ENCODE measurements at regions not wholly inside any gene's neighbourhood (a gene's known extent, or its start where the extent isn't known, plus 50 kb on each side); places are given as distances from the start of the nearest gene placed in this dataset.
A peak's percentile ranks its signal among the peaks of the same experiment; 100 is the strongest.

DNA sequence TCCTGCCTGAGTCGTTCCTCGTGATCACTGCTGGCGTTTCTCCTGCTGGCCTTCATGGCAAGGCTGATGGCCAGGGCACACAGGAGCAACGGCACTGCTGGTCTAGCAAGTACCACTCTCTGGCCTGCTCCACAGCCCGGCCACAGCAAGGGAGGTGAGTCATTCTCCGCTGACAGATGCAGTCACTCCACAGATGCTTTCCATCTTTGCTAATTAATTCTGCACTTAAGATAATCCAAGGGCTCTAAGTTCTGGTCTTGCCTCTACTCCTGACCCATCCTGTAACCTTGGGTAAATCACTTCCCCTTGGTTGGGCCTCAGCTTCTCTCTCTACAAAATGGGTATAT lies 244.4 kb downstream of the RPS24 start:
- no peak overlapping the region for H3K27ac ChIP-seq (ENCODE audit: insufficient read depth, low read length)
- no peak overlapping the region for H3K9ac ChIP-seq (ENCODE audit: insufficient read depth, low read length)
- H3K79me2 ChIP-seq (ENCODE audit: control insufficient read depth, insufficient read depth, low read length), result no peaks in the 10 kb centered on the region
- no peak for TF ChIP-seq EZH2 (IDR thresholded peaks at IDR 0.05; ENCODE audit: low read length, missing control alignments)
- TF ChIP-seq, protein P1, sequence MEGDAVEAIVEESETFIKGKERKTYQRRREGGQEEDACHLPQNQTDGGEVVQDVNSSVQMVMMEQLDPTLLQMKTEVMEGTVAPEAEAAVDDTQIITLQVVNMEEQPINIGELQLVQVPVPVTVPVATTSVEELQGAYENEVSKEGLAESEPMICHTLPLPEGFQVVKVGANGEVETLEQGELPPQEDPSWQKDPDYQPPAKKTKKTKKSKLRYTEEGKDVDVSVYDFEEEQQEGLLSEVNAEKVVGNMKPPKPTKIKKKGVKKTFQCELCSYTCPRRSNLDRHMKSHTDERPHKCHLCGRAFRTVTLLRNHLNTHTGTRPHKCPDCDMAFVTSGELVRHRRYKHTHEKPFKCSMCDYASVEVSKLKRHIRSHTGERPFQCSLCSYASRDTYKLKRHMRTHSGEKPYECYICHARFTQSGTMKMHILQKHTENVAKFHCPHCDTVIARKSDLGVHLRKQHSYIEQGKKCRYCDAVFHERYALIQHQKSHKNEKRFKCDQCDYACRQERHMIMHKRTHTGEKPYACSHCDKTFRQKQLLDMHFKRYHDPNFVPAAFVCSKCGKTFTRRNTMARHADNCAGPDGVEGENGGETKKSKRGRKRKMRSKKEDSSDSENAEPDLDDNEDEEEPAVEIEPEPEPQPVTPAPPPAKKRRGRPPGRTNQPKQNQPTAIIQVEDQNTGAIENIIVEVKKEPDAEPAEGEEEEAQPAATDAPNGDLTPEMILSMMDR (conservative IDR thresholded peaks at IDR 0.05 in 1 of 2, IDR thresholded peaks at IDR 0.05 in 1 of 2; ENCODE audit: low read depth in 1 of 2, low read length in 2 of 2), result no peak
- no peak overlapping the region for H3K4me3 ChIP-seq (replicated peaks in 1 of 4; ENCODE audit: control extremely low read depth in 1 of 4, insufficient read depth in 1 of 4, low read depth in 3 of 4, low read length in 4 of 4)
- H4K20me1 ChIP-seq (ENCODE audit: control insufficient read depth, extremely low read depth, insufficient read depth, low read length), result no peaks in the 10 kb centered on the region
- DNase-seq (ENCODE audit: low read depth in 2 of 2), result peak; percentile 66 to 72
- H3K4me1 ChIP-seq (ENCODE audit: control insufficient read depth, extremely low read depth, insufficient read depth, low read length), result no peaks in the 10 kb centered on the region
- no peaks in the 10 kb centered on the region for H3K27me3 ChIP-seq (ENCODE audit: control insufficient read depth, insufficient read depth, low read length)
- H3K36me3 ChIP-seq (ENCODE audit: control insufficient read depth, insufficient read depth, low read length), result no peaks in the 10 kb centered on the region
- H2AFZ ChIP-seq (ENCODE audit: low read length), result no peak overlapping the region
- no peak overlapping the region for H3K4me2 ChIP-seq (ENCODE audit: extremely low read depth, insufficient read depth, low read length)
- H3K9me3 ChIP-seq (ENCODE audit: control insufficient read depth, insufficient read depth, low read depth, low read length), result no peaks in the 10 kb centered on the region

DNA sequence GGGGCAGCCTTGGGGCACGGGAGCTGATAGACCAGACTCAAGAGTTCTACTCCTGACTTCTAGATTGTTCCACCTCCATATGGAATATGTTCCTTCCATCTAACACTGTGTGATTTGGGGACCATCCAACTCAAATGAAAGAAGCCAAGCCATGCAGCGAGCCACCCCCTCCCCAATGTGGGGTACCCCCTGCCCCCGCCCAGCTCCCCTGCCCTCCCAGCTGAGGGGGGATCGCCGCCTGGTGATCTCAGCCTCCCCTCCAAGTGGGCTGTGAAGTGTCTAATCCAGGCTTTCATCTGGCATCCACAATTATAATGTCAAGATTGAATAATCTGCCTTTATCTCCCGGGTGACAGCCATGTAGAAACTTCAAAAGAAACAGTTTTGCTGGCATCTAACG lies 246.1 kb downstream of the RPS24 start:
- H4K20me1 ChIP-seq (ENCODE audit: control insufficient read depth, extremely low read depth, insufficient read depth, low read length), result no peaks in the 10 kb centered on the region
- H3K79me2 ChIP-seq (ENCODE audit: control insufficient read depth, insufficient read depth, low read length), result no peaks in the 10 kb centered on the region
- H2AFZ ChIP-seq (ENCODE audit: low read length), result no peak overlapping the region
- H3K27ac ChIP-seq (ENCODE audit: insufficient read depth, low read length), result no peak overlapping the region
- no peak overlapping the region for H3K4me3 ChIP-seq (replicated peaks in 1 of 4; ENCODE audit: control extremely low read depth in 1 of 4, insufficient read depth in 1 of 4, low read depth in 3 of 4, low read length in 4 of 4)
- no peaks in the 10 kb centered on the region for H3K27me3 ChIP-seq (ENCODE audit: control insufficient read depth, insufficient read depth, low read length)
- H3K9me3 ChIP-seq (ENCODE audit: control insufficient read depth, insufficient read depth, low read depth, low read length), result no peaks in the 10 kb centered on the region
- H3K4me2 ChIP-seq (ENCODE audit: extremely low read depth, insufficient read depth, low read length), result no peak overlapping the region
- H3K4me1 ChIP-seq (ENCODE audit: control insufficient read depth, extremely low read depth, insufficient read depth, low read length), result no peaks in the 10 kb centered on the region
- DNase-seq (ENCODE audit: low read depth in 2 of 2), result no peak
- H3K36me3 ChIP-seq (ENCODE audit: control insufficient read depth, insufficient read depth, low read length), result no peaks in the 10 kb centered on the region
- no peak overlapping the region for H3K9ac ChIP-seq (ENCODE audit: insufficient read depth, low read length)
- no peak for TF ChIP-seq EZH2 (IDR thresholded peaks at IDR 0.05; ENCODE audit: low read length, missing control alignments)
- TF ChIP-seq, protein P1 (conservative IDR thresholded peaks at IDR 0.05 in 1 of 2, IDR thresholded peaks at IDR 0.05 in 1 of 2; ENCODE audit: low read depth in 1 of 2, low read length in 2 of 2), result no peak

DNA sequence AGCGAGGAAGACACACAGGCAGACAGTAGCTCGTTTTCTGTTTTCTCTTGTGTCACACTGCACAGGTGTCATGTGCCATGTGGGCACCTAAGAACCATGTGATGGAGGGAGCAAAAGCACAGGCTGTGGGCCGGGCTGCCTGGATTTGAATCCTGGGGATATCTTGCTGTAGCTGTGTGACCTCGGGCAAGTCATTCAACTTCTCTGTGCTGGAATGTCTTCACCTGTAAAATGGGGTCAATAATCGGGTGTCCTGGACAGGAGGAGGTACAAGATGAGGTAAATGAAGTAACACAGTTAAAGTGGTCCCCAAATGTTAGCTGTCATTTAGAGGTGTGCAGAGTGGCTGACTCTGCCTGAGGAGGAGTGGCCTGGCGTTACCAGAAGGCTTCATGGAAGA lies 246.9 kb downstream of the RPS24 start:
- Histone ChIP-seq H3K9ac (ENCODE audit: insufficient read depth, low read length) (no peak overlapping the region), H3K9me3 (ENCODE audit: control insufficient read depth, insufficient read depth, low read depth, low read length) (no peaks in the 10 kb centered on the region), H3K4me3 (replicated peaks in 1 of 4; ENCODE audit: control extremely low read depth in 1 of 4, insufficient read depth in 1 of 4, low read depth in 3 of 4, low read length in 4 of 4) (no peak overlapping the region), H3K79me2 (ENCODE audit: control insufficient read depth, insufficient read depth, low read length) (no peaks in the 10 kb centered on the region), H2AFZ (ENCODE audit: low read length) (no peak overlapping the region), H3K4me1 (ENCODE audit: control insufficient read depth, extremely low read depth, insufficient read depth, low read length) (no peaks in the 10 kb centered on the region), H3K27me3 (ENCODE audit: control insufficient read depth, insufficient read depth, low read length) (no peaks in the 10 kb centered on the region), H3K4me2 (ENCODE audit: extremely low read depth, insufficient read depth, low read length) (no peak overlapping the region), H3K36me3 (ENCODE audit: control insufficient read depth, insufficient read depth, low read length) (no peaks in the 10 kb centered on the region), H4K20me1 (ENCODE audit: control insufficient read depth, extremely low read depth, insufficient read depth, low read length) (no peaks in the 10 kb centered on the region), H3K27ac (ENCODE audit: insufficient read depth, low read length) (no peak overlapping the region)
- DNase-seq (ENCODE audit: low read depth in 2 of 2), result no peak
- TF ChIP-seq, protein P1 (conservative IDR thresholded peaks at IDR 0.05 in 1 of 2, IDR thresholded peaks at IDR 0.05 in 1 of 2; ENCODE audit: low read depth in 1 of 2, low read length in 2 of 2), result no peak
- TF ChIP-seq EZH2 (IDR thresholded peaks at IDR 0.05; ENCODE audit: low read length, missing control alignments), result no peak
